Stimulated activated effector memory CD8-positive, alpha-beta T cell treated with anti-CD3 and anti-CD28 coated beads, Interleukin-12 subunit alpha, Interleukin-12 subunit beta, amount 100 ng/mL, for 72 hours (primary cell): ENCODE measurements at regions not wholly inside any gene's neighbourhood (a gene's known extent, or its start where the extent isn't known, plus 50 kb on each side); places are given as distances from the start of the nearest gene placed in this dataset.
A peak's percentile ranks its signal among the peaks of the same experiment; 100 is the strongest.
"Not testable (repeated sequence)": the region's sequence is repeated elsewhere in the genome, so short reads cannot be mapped to it uniquely, and the experiment has no call there.

Experiments used
- ATAC-seq: fragments of 150-1000 bp; cut with Tn5 transposase; 2 replicates; pipeline ENCODE4 v1.10.0; 2021
- DNase-seq, 2 donors: peaks; one replicate each; pipeline ENCODE4 v3.0.0; 2021 to 2022; ENCODE audit warnings: low spot score in 2 of 2
- H3K27ac Mint-ChIP-seq: one replicate; pipeline ENCODE4 v1.8.0; 2022; ENCODE audit warnings: mild to moderate bottlenecking, mixed read lengths
- H3K36me3 Mint-ChIP-seq: one replicate; pipeline ENCODE4 v1.8.0; 2022; ENCODE audit warnings: mild to moderate bottlenecking, mixed read lengths
- H3K4me1 Mint-ChIP-seq: one replicate; pipeline ENCODE4 v1.8.0; 2022; ENCODE audit warnings: mixed read lengths
- H3K4me3 Mint-ChIP-seq: one replicate; pipeline ENCODE4 v1.8.0; 2022; ENCODE audit warnings: mild to moderate bottlenecking, mixed read lengths
- H3K9me3 Mint-ChIP-seq: one replicate; pipeline ENCODE4 v1.8.0; 2022; ENCODE audit warnings: mixed read lengths

GRCh38 chr4:138863160-138863559 lies 152.4 kb upstream of the NOCT start:
- H3K9me3 Mint-ChIP-seq = no peaks in the 10 kb centered on the region
- H3K4me3 Mint-ChIP-seq = no peak overlapping the region
- H3K4me1 Mint-ChIP-seq = peaks cover 4% of the 10 kb centered on the region
- H3K36me3 Mint-ChIP-seq = no peaks in the 10 kb centered on the region
- DNase-seq (no peak), ATAC-seq (no peak)
- H3K27ac Mint-ChIP-seq = no peak overlapping the region

DNA sequence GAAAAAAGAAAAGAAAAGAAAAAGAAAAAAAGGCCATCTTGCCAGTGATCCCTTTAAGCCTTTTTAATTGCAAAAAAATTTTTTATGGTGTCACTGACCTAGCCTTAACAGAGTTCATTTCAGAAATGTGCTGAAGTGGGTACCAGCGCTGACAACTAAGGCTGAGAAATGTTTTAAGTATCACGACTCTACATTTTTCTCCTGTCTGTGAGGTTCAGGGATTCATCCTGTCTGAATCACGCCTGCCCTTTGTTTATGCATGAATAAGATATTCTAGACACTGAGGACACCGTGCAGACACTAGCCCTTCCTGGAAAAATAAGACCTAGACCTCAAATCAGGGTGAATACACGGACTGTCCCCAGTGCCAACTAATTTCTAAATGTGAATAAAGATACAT lies 154.4 kb upstream of the NOCT start:
- H3K36me3 Mint-ChIP-seq = no peaks in the 10 kb centered on the region
- no peak for DNase-seq
- no peaks in the 10 kb centered on the region for H3K9me3 Mint-ChIP-seq
- H3K4me3 Mint-ChIP-seq = no peak overlapping the region
- ATAC-seq = no peak
- H3K4me1 Mint-ChIP-seq = peaks cover 4% of the 10 kb centered on the region
- H3K27ac Mint-ChIP-seq = no peak overlapping the region

DNA sequence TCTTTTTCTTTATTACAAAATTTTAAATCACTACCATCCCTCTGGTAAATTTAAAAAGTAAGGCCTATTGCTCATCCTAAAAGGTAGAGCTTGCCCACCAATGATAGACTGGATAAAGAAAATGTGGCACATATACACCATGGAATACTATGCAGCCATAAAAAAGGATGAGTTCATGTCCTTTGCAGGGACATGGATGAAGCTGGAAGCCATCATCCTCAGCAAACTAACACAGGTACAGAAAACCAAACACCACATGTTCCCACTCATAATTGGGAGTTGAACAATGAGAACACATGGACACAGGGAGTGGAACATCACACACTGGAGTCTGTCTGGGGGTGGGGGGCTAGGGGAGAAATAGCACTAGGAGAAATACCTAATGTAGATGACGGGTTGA lies 155.2 kb upstream of the NOCT start:
- DNase-seq, H3K27ac Mint-ChIP-seq, H3K36me3 Mint-ChIP-seq, H3K4me3 Mint-ChIP-seq, H3K9me3 Mint-ChIP-seq, ATAC-seq, H3K4me1 Mint-ChIP-seq: not testable (repeated sequence)

GRCh38 chr4:138859254-138859653 lies 156.3 kb upstream of the NOCT start:
- Mint-ChIP-seq H3K36me3 (no peaks in the 10 kb centered on the region), H3K27ac (no peak overlapping the region), H3K9me3 (no peaks in the 10 kb centered on the region), H3K4me3 (no peak overlapping the region), H3K4me1 (no peaks in the 10 kb centered on the region)
- DNase-seq (no peak), ATAC-seq (no peak)

DNA sequence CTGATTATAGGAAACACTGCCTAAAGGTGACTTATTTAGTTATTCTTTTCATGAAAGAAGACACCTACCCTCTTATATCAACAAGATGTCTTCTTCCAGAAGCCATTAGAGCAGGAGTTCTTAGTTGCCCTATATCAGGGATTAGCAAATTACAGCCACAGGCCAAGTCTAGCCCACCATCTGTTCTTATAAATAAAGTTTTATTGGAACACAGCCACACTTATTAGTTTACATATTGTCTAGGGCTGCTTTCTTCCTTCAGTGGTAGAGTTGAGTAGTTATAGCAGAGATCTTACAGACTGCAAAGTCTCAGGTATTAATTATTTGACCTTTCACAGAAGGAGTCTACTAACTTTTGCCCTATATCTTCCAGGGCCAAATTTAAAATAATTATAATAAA lies 157.2 kb upstream of the NOCT start:
- Mint-ChIP-seq H3K9me3 (no peaks in the 10 kb centered on the region), H3K36me3 (no peaks in the 10 kb centered on the region), H3K4me1 (no peaks in the 10 kb centered on the region), H3K4me3 (no peak overlapping the region), H3K27ac (no peak overlapping the region)
- DNase-seq (no peak), ATAC-seq (no peak)

- H3K27ac Mint-ChIP-seq = no peak overlapping the region
- no peak overlapping the region for H3K4me3 Mint-ChIP-seq
- no peaks in the 10 kb centered on the region for H3K4me1 Mint-ChIP-seq
- no peaks in the 10 kb centered on the region for H3K9me3 Mint-ChIP-seq
- DNase-seq (no peak), ATAC-seq (no peak)
- H3K36me3 Mint-ChIP-seq = no peaks in the 10 kb centered on the region
These were observed 158.2 kb upstream of the NOCT start for GRCh38 chr4:138857416-138857815.

DNA sequence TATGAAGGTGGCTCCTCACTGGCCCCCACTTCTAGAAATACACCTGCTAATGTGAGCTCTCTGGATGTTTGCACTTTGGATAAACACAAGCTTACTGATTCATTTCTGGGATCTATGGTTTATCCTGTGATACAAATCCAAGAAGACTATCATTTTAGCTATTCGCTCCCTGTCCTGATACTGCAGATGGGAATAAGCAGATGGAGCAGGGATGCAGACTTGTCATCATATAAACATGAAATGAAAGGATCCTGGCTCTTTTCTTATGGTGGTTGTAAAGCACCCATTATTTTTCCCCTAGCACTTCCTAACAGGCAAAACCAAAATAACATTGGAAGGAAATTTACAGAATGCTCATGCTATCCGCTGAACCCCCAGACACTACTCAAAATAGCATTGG lies 162.9 kb upstream of the NOCT start:
- ATAC-seq (no peak), DNase-seq (no peak)
- no peaks in the 10 kb centered on the region for H3K36me3 Mint-ChIP-seq
- no peak overlapping the region for H3K4me3 Mint-ChIP-seq
- H3K27ac Mint-ChIP-seq = no peak overlapping the region
- no peaks in the 10 kb centered on the region for H3K4me1 Mint-ChIP-seq
- H3K9me3 Mint-ChIP-seq = no peaks in the 10 kb centered on the region

DNA sequence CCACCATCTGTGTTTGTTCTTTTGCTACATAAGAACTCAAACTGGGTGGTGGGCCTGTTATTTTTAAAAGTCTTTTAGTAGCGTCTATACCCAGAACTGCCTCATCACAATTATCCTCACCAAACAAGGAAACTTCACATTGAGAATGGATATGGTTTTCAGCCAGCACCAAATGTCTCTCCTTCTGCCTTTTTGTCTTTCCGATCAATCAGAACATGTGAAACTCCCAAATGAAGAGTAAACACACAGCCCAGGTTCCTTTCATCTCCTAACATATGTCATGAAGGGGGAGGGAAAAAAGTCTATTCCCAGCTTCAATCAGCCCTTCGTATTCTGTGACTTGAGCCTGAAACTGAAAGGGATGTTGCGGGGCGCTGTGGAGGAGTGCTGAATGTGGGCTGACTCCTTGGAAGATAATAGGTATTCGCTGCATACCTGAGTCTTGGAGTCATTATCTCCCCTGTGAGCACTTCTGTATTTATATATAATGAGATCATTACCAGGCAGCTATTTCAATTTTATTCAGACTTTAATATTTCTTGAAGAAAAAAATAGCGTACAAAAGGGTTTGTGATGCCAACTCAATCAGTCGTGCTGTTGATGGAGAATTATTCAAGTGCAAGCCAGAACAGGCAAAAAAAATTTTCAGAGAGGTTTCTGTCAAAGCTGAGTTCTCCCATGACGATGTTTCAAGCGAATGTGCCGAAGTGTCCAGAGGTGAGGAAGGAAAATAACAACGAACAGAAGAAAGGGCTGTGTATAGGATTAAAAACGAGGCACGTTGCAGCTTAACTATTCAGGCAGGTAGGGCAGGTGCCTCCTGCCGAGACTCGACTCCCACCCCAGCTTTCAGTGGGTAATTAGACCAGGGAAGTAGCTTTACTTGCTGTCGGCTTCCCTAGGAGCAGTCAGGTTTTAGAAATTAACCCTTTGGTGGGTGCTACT lies 163.9 kb upstream of the NOCT start:
- no peaks in the 10 kb centered on the region for H3K36me3 Mint-ChIP-seq
- no peak overlapping the region for H3K4me3 Mint-ChIP-seq
- H3K27ac Mint-ChIP-seq = no peak overlapping the region
- no peaks in the 10 kb centered on the region for H3K4me1 Mint-ChIP-seq
- DNase-seq = no peak
- ATAC-seq = no peak
- no peaks in the 10 kb centered on the region for H3K9me3 Mint-ChIP-seq

GRCh38 chr4:138845664-138846063 lies 169.9 kb upstream of the NOCT start:
- no peaks in the 10 kb centered on the region for H3K9me3 Mint-ChIP-seq
- H3K4me3 Mint-ChIP-seq = no peak overlapping the region
- ATAC-seq = no peak

DNA sequence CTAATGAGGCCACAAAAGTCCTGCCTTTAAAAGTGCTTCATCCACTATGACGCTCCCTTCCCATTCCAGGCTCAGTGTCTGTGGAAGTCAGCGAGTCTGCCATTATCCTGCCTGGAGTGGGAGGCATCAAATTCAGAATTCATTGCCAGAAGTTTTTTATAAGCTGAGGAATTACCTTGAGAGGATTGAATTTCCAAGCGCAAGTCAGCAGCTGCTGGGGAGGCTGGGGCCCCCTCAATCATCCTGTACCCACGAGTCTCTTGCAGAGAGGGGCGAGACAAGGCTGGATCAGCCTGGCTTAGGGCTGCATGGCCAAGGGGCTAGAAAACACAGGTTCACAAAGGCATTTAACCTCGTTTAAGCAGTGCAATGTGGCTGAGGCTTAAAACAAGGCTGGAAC lies 170.5 kb upstream of the NOCT start:
- Mint-ChIP-seq H3K9me3 (no peaks in the 10 kb centered on the region), H3K27ac (no peak overlapping the region), H3K4me3 (no peak overlapping the region), H3K4me1 (no peaks in the 10 kb centered on the region), H3K36me3 (no peaks in the 10 kb centered on the region)
- no peak for DNase-seq
- peak; percentile 19 for ATAC-seq

More at GRCh38 chr4:138845664-138846063, 169.9 kb upstream of the NOCT start:
- Mint-ChIP-seq H3K4me1 (no peaks in the 10 kb centered on the region), H3K36me3 (no peaks in the 10 kb centered on the region), H3K27ac (no peak overlapping the region)
- DNase-seq = no peak

- ATAC-seq = no peak
- DNase-seq = no peak
- Mint-ChIP-seq H3K4me3 (no peak overlapping the region), H3K9me3 (no peaks in the 10 kb centered on the region), H3K4me1 (no peaks in the 10 kb centered on the region), H3K27ac (no peak overlapping the region), H3K36me3 (no peaks in the 10 kb centered on the region)
These were observed 172.0 kb upstream of the NOCT start for GRCh38 chr4:138843616-138844015.

- DNase-seq (no peak), ATAC-seq (no peak)
- Mint-ChIP-seq H3K9me3 (no peaks in the 10 kb centered on the region), H3K27ac (no peak overlapping the region), H3K36me3 (no peaks in the 10 kb centered on the region), H3K4me3 (no peak overlapping the region), H3K4me1 (no peaks in the 10 kb centered on the region)
These were observed 174.2 kb upstream of the NOCT start for GRCh38 chr4:138841343-138841742.

DNA sequence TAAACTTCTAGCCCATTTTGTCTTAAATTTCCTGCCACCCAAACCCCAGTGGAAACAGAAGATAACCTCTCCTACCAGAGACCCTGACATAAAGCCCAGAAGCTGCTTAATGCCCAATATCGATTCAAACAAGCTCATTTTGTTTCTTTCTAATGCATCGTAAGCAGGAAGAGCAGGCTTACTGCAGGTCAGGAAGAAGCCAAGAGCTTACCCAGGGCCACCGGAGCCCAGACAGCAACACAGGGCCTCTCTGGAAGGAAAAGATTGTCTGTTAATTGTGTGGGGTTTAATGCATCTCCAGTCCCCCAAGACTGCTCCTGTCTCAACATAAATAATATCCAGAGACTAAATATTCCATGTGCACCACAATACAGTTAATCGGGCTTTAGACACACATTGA lies 177.3 kb upstream of the NOCT start:
- H3K27ac Mint-ChIP-seq = no peak overlapping the region

GRCh38 chr4:138835832-138836533 lies 179.6 kb upstream of the NOCT start:
- Mint-ChIP-seq H3K4me3 (no peak overlapping the region), H3K27ac (no peak overlapping the region), H3K4me1 (no peaks in the 10 kb centered on the region), H3K9me3 (no peaks in the 10 kb centered on the region), H3K36me3 (no peaks in the 10 kb centered on the region)
- DNase-seq = no peak
- ATAC-seq = no peak

More for the DNA sequence above, 177.3 kb upstream of the NOCT start:
- DNase-seq = no peak
- no peaks in the 10 kb centered on the region for H3K4me1 Mint-ChIP-seq
- H3K9me3 Mint-ChIP-seq = no peaks in the 10 kb centered on the region
- no peak overlapping the region for H3K4me3 Mint-ChIP-seq
- H3K36me3 Mint-ChIP-seq = no peaks in the 10 kb centered on the region
- no peak for ATAC-seq

- no peak overlapping the region for H3K27ac Mint-ChIP-seq
- no peaks in the 10 kb centered on the region for H3K4me1 Mint-ChIP-seq
- H3K9me3 Mint-ChIP-seq = no peaks in the 10 kb centered on the region
- H3K36me3 Mint-ChIP-seq = no peaks in the 10 kb centered on the region
- ATAC-seq (no peak), DNase-seq (no peak)
- no peak overlapping the region for H3K4me3 Mint-ChIP-seq
These were observed 181.6 kb upstream of the NOCT start for GRCh38 chr4:138833974-138834373.

GRCh38 chr4:138832563-138832962 lies 183.0 kb upstream of the NOCT start:
- ATAC-seq = no peak

More at GRCh38 chr4:138832563-138832962, 183.0 kb upstream of the NOCT start:
- Mint-ChIP-seq H3K27ac (no peak overlapping the region), H3K36me3 (no peaks in the 10 kb centered on the region), H3K9me3 (no peaks in the 10 kb centered on the region), H3K4me1 (no peaks in the 10 kb centered on the region), H3K4me3 (no peak overlapping the region)
- no peak for DNase-seq
